Endothelial cell of umbilical vein (primary cell): ENCODE measurements at regions not wholly inside any gene's neighbourhood (a gene's known extent, or its start where the extent isn't known, plus 50 kb on each side); places are given as distances from the start of the nearest gene placed in this dataset.

Source experiments
- CTCF ChIP-seq, 2 donors: IDR thresholded peaks; 1 replicate in 1 of 2; 2 replicates in 1 of 2; pipeline ENCODE4 v1.5.1; 2011; ENCODE audit warnings: low read length in 2 of 2, mild to moderate bottlenecking in 2 of 2, moderate library complexity in 2 of 2, control low read depth in 1 of 2, inconsistent platforms in 1 of 2, low read depth in 1 of 2; ENCODE audit not compliant: insufficient read depth in 1 of 2; ENCODE audit errors: extremely low read depth in 1 of 2
- EZH2 ChIP-seq: IDR thresholded peaks from 2 replicates; pipeline ENCODE4 v1.6.1; 2012; ENCODE audit warnings: borderline replicate concordance, low read depth, mild to moderate bottlenecking, moderate library complexity, low read length, inconsistent platforms; ENCODE audit not compliant: severe bottlenecking
- MAX ChIP-seq: IDR thresholded peaks from 2 replicates; pipeline ENCODE4 v1.6.1; 2011; ENCODE audit not compliant: insufficient read depth, insufficient read length
- MYC ChIP-seq: IDR thresholded peaks from one replicate; pipeline ENCODE4 v1.6.1; 2011; ENCODE audit warnings: mild to moderate bottlenecking, low read depth, low read length
- POLR2A ChIP-seq: IDR thresholded peaks from 2 replicates; pipeline ENCODE4 v1.6.1; 2012; ENCODE audit warnings: low read depth, mild to moderate bottlenecking, control low read depth, low read length
- POLR2AphosphoS5 ChIP-seq: IDR thresholded peaks from 2 replicates; pipeline ENCODE4 v1.6.1; 2012; ENCODE audit warnings: low read depth, mild to moderate bottlenecking, control low read depth, low read length, moderate library complexity; ENCODE audit not compliant: insufficient read depth

- TF ChIP-seq POLR2A (no peak), CTCF (IDR thresholded peaks at IDR 0.05; ENCODE audit: extremely low read depth in 1 of 2, insufficient read depth in 1 of 2, low read depth in 1 of 2, low read length in 2 of 2) (no peak), POLR2AphosphoS5 (no peak), EZH2 (no peak), MAX (no peak), MYC (no peak)
These were observed 736.9 kb upstream of the COBL start for GRCh38 chr7:52053525-52053924.
